C4-2B (cell line): ENCODE measurements at regions not wholly inside any gene's neighbourhood (a gene's known extent, or its start where the extent isn't known, plus 50 kb on each side); places are given as distances from the start of the nearest gene placed in this dataset.

Experiments
- H3K27ac ChIP-seq: fragments of 450-650 bp; 2 replicates; pipeline ENCODE4 v1.5.1; 2017
- CTCF ChIP-seq: fragments of 450-650 bp; conservative IDR thresholded peaks from 2 replicates; pipeline ENCODE4 v1.5.1; 2017; ENCODE audit warnings: mild to moderate bottlenecking
- ZFX ChIP-seq: fragments of 450-650 bp; IDR thresholded peaks from 2 replicates; pipeline ENCODE4 v1.6.1; 2017

- TF ChIP-seq CTCF = no peak
- H3K27ac ChIP-seq = no peak overlapping the region
Observed at GRCh38 chr10:128867819-128868218, 599.2 kb upstream of the MGMT start.

GRCh38 chr10:128868481-128868880, 598.6 kb upstream of the MGMT start:
- no peak for TF ChIP-seq ZFX
- TF ChIP-seq CTCF = no peak

GRCh38 chr10:128869101-128869749, 597.8 kb upstream of the MGMT start:
- H3K27ac ChIP-seq = no peak overlapping the region
- TF ChIP-seq CTCF (no peak), ZFX (no peak)

More at GRCh38 chr10:128868481-128868880, 598.6 kb upstream of the MGMT start:
- H3K27ac ChIP-seq = no peak overlapping the region

- TF ChIP-seq CTCF (no peak), ZFX (no peak)
Observed at GRCh38 chr10:128870830-128871597, 596.0 kb upstream of the MGMT start.

GRCh38 chr10:128871671-128872231, 595.3 kb upstream of the MGMT start:
- H3K27ac ChIP-seq = no peak overlapping the region
- no peak for TF ChIP-seq CTCF
- TF ChIP-seq ZFX = no peak

More at GRCh38 chr10:128870830-128871597, 596.0 kb upstream of the MGMT start:
- no peak overlapping the region for H3K27ac ChIP-seq

- no peak overlapping the region for H3K27ac ChIP-seq
- no peak for TF ChIP-seq CTCF
- no peak for TF ChIP-seq ZFX
Observed at GRCh38 chr10:128873411-128874054, 593.5 kb upstream of the MGMT start.

GRCh38 chr10:128874331-128874730, 592.7 kb upstream of the MGMT start:
- no peak overlapping the region for H3K27ac ChIP-seq
- TF ChIP-seq CTCF (no peak), ZFX (no peak)
